LNCaP clone FGC (cell line): ENCODE measurements at regions not wholly inside any gene's neighbourhood (a gene's known extent, or its start where the extent isn't known, plus 50 kb on each side); places are given as distances from the start of the nearest gene placed in this dataset.

Experiments used
- DNase-seq: peaks from one replicate; pipeline ENCODE4 v3.0.0-alpha.2; 2011; ENCODE audit warnings: low read depth
- H3K4me3 ChIP-seq: 2 replicates; pipeline ENCODE4 v1.5.1; 2011; ENCODE audit warnings: mild to moderate bottlenecking, low read depth, low read length, control low read depth
- TF ChIP-seq, protein P1 (sequence below): IDR thresholded peaks from 2 replicates; pipeline ENCODE4 v1.5.1; 2012; ENCODE audit warnings: mild to moderate bottlenecking; ENCODE audit not compliant: control insufficient read depth, insufficient read depth; ENCODE audit errors: extremely low read depth

DNA sequence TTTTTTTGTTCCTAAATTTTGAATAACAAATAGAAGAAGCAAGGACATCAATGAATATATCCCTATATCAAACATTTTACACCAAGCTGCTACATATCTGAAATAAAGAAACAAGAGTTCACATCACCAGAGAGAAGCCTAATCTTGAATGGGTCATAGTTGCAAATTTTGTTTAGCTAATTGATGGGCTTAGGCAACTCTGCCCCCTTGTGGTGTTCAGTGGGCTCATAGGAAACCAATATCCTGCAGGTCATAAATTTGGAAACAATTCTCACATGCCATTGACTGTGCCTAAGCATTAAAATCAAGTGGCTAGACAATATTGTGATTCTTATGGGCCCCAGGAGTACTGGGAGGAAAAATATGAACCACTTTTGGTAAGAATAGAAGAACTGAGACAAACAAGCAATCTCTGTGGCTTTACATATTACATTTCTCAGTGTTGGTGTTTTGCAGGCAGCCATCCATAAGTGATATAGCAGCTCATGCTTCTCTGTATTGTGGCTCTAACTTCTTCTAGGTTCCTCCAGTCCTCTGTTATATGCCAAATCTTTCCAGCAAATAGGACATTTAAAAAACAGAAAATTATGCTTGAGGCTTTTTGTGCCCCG lies 1262.8 kb upstream of the PRMT6 start:
- TF ChIP-seq, protein P1, sequence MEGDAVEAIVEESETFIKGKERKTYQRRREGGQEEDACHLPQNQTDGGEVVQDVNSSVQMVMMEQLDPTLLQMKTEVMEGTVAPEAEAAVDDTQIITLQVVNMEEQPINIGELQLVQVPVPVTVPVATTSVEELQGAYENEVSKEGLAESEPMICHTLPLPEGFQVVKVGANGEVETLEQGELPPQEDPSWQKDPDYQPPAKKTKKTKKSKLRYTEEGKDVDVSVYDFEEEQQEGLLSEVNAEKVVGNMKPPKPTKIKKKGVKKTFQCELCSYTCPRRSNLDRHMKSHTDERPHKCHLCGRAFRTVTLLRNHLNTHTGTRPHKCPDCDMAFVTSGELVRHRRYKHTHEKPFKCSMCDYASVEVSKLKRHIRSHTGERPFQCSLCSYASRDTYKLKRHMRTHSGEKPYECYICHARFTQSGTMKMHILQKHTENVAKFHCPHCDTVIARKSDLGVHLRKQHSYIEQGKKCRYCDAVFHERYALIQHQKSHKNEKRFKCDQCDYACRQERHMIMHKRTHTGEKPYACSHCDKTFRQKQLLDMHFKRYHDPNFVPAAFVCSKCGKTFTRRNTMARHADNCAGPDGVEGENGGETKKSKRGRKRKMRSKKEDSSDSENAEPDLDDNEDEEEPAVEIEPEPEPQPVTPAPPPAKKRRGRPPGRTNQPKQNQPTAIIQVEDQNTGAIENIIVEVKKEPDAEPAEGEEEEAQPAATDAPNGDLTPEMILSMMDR, result peak; percentile 82
- no peak overlapping the region for H3K4me3 ChIP-seq
- peak; percentile 50 for DNase-seq

DNA sequence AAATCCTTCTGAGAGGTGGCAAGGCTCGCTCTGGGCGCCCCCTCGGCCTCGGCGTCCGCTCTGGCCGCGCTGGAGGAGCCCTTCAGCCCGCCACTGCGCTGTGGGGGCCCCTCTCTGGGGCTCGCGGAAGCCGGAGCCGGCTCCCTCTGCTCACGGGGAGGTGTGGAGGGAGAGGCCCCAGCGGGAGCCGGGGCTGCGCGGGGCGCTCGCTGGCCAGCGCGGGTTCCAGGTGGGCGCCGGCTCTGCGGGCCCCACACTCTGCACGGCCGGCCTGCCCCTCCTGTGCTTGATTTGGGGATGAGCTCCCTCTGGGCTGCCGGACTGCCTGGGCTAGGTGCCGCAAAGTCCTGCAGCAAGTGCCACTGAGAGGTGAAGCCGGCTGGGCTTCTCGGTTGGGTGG lies 1260.7 kb upstream of the PRMT6 start:
- DNase-seq, result no peak
- no peak overlapping the region for H3K4me3 ChIP-seq
- TF ChIP-seq, protein P1, result no peak

DNA sequence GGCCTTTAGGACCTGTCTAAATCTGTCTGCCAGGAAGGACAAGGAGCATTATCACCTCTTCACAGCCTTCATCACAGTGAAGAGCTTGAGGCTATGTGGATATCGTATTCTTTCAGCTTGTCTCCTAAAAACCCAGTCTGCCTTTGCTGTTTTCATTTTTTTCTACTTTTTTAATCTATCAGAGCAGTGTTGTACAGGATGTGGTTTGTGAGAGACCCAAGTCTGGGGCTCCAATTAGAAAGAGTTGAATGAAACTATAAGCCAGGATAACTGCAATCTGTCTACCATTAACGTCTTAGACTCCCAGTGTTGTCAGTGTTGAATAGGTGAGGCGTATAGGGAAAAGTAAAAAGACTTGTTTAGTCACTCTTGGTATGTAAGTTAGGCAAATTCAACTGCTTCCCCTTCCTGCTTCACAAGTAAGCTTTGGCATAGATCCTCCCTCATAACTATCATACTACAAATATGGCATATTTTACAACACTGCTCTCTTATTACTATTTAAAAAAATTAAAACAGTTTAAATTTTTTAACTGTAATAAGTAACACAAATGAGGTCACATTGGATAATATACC lies 1225.8 kb upstream of the PRMT6 start:
- peak; percentile 53 for DNase-seq
- no peak overlapping the region for H3K4me3 ChIP-seq
- TF ChIP-seq, protein P1, result no peak

DNA sequence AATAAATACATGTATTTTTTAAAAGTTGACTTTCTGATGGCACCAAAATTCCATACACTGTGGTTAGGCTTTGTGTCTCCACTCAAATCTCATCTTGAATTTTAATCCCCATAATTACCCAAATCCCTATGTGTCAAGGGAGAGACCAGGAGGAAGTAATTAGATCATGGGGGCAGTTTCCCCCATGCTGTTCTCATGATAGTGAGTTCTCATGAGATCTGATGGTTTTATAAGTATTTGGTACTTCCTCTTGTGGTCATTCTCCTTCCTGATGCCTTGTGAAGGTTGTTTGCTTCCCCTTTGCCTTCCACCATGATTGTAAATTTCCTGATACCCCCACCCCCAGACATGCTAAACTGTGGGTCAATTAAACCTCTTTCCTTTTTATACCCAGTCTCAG lies 1218.4 kb upstream of the PRMT6 start:
- TF ChIP-seq, protein P1, result no peak
- H3K4me3 ChIP-seq, result no peak overlapping the region
- DNase-seq, result no peak

DNA sequence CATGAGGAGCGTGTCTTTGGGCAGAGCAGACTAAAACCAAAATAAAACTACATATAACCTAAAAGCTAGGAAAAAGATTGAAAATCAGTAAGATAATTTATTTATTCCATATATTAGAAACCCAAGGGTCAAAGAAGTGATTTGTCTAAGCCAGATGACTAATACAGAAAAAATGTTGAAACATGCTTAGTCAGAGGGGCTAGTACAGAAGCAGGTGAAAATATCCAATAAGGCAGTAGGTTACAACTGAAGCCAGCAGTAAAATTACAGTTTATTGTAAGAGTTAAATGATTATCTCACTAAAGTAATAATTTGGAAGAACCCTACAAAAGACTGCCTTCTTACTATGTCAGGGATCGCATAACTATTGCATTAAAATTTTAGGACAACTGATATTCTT lies 1190.9 kb upstream of the PRMT6 start:
- TF ChIP-seq, protein P1, result no peak
- DNase-seq, result no peak
- no peak overlapping the region for H3K4me3 ChIP-seq

DNA sequence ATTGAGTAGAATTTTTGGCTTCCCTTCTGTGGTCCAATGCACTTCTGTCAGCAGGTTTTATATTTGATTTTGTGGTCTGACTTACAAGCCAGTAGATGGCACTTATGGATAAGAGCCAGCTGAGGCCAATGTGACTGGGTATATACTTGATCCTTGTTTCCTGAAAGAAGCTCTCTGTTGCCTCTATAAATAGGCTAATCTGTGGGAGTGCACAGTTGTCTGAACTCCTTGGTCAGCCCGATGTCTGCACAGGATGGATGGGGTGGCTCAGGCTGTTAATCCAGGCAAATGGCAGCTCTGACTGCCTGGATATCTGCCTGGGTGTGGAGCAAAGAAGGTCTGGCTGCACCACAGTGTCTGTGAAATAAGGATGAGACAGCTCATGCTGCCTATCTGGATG lies 1183.7 kb upstream of the PRMT6 start:
- no peak for DNase-seq
- TF ChIP-seq, protein P1, result no peak
- no peak overlapping the region for H3K4me3 ChIP-seq

DNA sequence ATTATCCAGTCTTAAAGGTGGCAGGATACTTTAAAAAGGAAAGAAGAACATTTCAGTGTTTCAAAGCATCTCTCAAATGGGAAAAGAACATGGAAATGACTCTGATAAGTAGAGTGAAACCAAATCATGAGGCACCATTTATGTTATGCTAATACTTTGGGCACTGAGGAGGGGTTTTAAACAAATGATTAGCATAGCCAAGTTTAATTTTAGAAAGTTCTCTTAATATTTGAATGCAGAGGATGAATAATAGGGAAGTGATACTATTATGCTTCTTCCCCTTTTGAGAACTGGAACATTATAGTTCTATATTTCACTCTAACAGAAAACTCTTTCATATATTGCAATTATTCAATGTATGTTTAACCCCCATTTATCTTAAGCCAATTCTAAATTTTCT lies 1181.9 kb upstream of the PRMT6 start:
- H3K4me3 ChIP-seq, result no peak overlapping the region
- TF ChIP-seq, protein P1, result no peak
- DNase-seq, result no peak
